Neural progenitor cell (in vitro differentiated cells): ENCODE measurements at regions not wholly inside any gene's neighbourhood (a gene's known extent, or its start where the extent isn't known, plus 50 kb on each side); places are given as distances from the start of the nearest gene placed in this dataset.

ENCODE experiments used
- DNase-seq: peaks from one replicate; pipeline ENCODE4 v3.0.0-alpha.2; 2016; ENCODE audit warnings: low spot score
- H2AFZ ChIP-seq: fragments of 200-600 bp; sonication (generic); replicated peaks from 2 replicates; pipeline ENCODE4 v1.6.1; 2016; ENCODE audit warnings: antibody characterized with exemption
- H3F3A ChIP-seq: fragments of 200-600 bp; sonication (generic); 2 replicates; pipeline ENCODE4 v1.6.1; 2016; ENCODE audit warnings: antibody characterized with exemption, low read depth
- H3K27ac ChIP-seq: fragments of 200-600 bp; sonication (generic); 2 replicates; pipeline ENCODE4 v1.5.1; 2016; ENCODE audit warnings: mild to moderate bottlenecking
- H3K27me3 ChIP-seq: fragments of 200-600 bp; sonication (generic); 2 replicates; pipeline ENCODE4 v1.6.1; 2016; ENCODE audit warnings: mild to moderate bottlenecking, moderate library complexity
- H3K36me3 ChIP-seq: fragments of 200-600 bp; sonication (generic); 2 replicates; pipeline ENCODE4 v1.5.1; 2016
- H3K4me1 ChIP-seq: fragments of 200-600 bp; sonication (generic); 2 replicates; pipeline ENCODE4 v1.6.1; 2016; ENCODE audit warnings: mixed run types
- H3K4me2 ChIP-seq: fragments of 200-600 bp; sonication (generic); 2 replicates; pipeline ENCODE4 v1.6.1; 2016
- H3K4me3 ChIP-seq: fragments of 200-600 bp; sonication (generic); 2 replicates; pipeline ENCODE4 v1.5.1; 2016
- H3K79me2 ChIP-seq: fragments of 200-600 bp; sonication (generic); 2 replicates; pipeline ENCODE4 v1.6.1; 2016; ENCODE audit warnings: low read depth
- H3K9ac ChIP-seq: fragments of 200-600 bp; sonication (generic); 2 replicates; pipeline ENCODE4 v1.6.1; 2016
- H3K9me3 ChIP-seq: fragments of 200-600 bp; sonication (generic); 2 replicates; pipeline ENCODE4 v1.5.1; 2016; ENCODE audit warnings: low read depth
- H4K20me1 ChIP-seq: fragments of 200-600 bp; sonication (generic); 2 replicates; pipeline ENCODE4 v1.6.1; 2016; ENCODE audit warnings: low read depth
- H3K27ac Mint-ChIP-seq: 3 replicates; pipeline ENCODE4 v1.8.0; 2021; ENCODE audit warnings: mixed read lengths
- H3K27me3 Mint-ChIP-seq: 2 replicates; pipeline ENCODE4 v1.8.0; 2022; ENCODE audit warnings: low read depth, mild to moderate bottlenecking, inconsistent platforms, moderate library complexity, mixed read lengths; ENCODE audit not compliant: insufficient read depth
- H3K36me3 Mint-ChIP-seq: 3 replicates; pipeline ENCODE4 v1.8.0; 2021; ENCODE audit warnings: mixed read lengths
- H3K4me1 Mint-ChIP-seq: 3 replicates; pipeline ENCODE4 v1.8.0; 2021; ENCODE audit warnings: mixed read lengths
- H3K4me3 Mint-ChIP-seq: 3 replicates; pipeline ENCODE4 v1.8.0; 2021; ENCODE audit warnings: mild to moderate bottlenecking, moderate library complexity, mixed read lengths
- H3K9me3 Mint-ChIP-seq: 3 replicates; pipeline ENCODE4 v1.8.0; 2020; ENCODE audit warnings: mixed read lengths
- EZH2 ChIP-seq: fragments of 200-600 bp; sonication (generic); IDR thresholded peaks from 2 replicates; pipeline ENCODE4 v1.6.1; 2017; ENCODE audit warnings: antibody characterized with exemption, mild to moderate bottlenecking, moderate library complexity
- EZH2phosphoT487 ChIP-seq: fragments of 200-600 bp; sonication (generic); IDR thresholded peaks from 2 replicates; pipeline ENCODE4 v1.6.1; 2017; ENCODE audit warnings: antibody characterized with exemption
- TF ChIP-seq, protein P1 (sequence below): fragments of 200-600 bp; sonication (generic); IDR thresholded peaks from 2 replicates; pipeline ENCODE4 v1.5.1; 2017; ENCODE audit warnings: antibody characterized with exemption, mild to moderate bottlenecking

DNA sequence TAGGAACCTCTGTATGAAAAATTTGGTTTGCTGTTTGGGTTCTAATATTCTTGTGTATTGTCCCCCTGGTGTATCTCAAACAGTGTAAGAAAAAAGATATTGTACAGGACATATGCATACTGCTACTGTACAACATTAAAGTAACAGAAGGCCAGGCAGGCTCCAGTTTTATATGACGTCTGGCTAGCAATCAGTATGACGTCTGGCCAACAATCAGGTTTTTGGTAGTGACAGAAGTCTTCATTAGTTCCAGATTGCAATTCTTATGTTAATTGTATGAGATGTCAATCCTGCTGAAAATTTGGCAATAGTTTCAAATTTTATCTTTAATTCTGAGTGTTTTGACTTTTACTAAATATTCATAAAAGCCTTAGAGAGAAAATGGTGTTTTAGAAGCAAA lies 67.9 kb upstream of the KCND2 start:
- H3K27ac ChIP-seq, result no peak overlapping the region
- no peaks in the 10 kb centered on the region for H4K20me1 ChIP-seq
- Mint-ChIP-seq H3K4me1 (peaks cover 3% of the 10 kb centered on the region), H3K4me3 (no peak overlapping the region), H3K27ac (no peak overlapping the region), H3K9me3 (no peaks in the 10 kb centered on the region), H3K27me3 (no peaks in the 10 kb centered on the region), H3K36me3 (no peaks in the 10 kb centered on the region)
- no peak overlapping the region for H2AFZ ChIP-seq
- TF ChIP-seq EZH2, result no peak
- no peak for TF ChIP-seq EZH2phosphoT487
- TF ChIP-seq, protein P1, sequence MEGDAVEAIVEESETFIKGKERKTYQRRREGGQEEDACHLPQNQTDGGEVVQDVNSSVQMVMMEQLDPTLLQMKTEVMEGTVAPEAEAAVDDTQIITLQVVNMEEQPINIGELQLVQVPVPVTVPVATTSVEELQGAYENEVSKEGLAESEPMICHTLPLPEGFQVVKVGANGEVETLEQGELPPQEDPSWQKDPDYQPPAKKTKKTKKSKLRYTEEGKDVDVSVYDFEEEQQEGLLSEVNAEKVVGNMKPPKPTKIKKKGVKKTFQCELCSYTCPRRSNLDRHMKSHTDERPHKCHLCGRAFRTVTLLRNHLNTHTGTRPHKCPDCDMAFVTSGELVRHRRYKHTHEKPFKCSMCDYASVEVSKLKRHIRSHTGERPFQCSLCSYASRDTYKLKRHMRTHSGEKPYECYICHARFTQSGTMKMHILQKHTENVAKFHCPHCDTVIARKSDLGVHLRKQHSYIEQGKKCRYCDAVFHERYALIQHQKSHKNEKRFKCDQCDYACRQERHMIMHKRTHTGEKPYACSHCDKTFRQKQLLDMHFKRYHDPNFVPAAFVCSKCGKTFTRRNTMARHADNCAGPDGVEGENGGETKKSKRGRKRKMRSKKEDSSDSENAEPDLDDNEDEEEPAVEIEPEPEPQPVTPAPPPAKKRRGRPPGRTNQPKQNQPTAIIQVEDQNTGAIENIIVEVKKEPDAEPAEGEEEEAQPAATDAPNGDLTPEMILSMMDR, result no peak
- H3K36me3 ChIP-seq, result no peaks in the 10 kb centered on the region
- no peaks in the 10 kb centered on the region for H3F3A ChIP-seq
- no peaks in the 10 kb centered on the region for H3K27me3 ChIP-seq
- no peak for DNase-seq
- no peak overlapping the region for H3K4me3 ChIP-seq
- H3K9me3 ChIP-seq, result no peaks in the 10 kb centered on the region
- no peaks in the 10 kb centered on the region for H3K4me1 ChIP-seq
- no peak overlapping the region for H3K4me2 ChIP-seq
- H3K9ac ChIP-seq, result no peak overlapping the region
- H3K79me2 ChIP-seq, result no peaks in the 10 kb centered on the region

DNA sequence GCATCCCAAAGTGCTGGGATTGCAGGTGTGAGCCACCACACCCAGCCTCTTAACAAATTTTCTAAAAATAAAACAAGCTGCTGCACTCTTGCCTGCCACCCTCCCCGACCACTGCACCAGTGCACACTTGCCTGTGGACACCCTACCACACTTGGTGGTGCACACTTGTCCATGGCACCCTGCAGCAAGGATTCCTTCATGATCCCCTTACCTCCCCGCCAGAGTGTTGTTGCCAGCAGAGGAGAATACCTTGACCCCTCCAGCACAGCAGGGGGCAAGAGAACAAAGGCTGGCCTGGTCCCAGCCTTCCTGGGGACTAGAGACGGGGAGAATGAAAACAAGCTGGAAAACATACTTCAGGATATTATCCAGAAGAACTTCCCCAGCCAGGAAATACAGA lies 65.9 kb upstream of the KCND2 start:
- H3K9me3 Mint-ChIP-seq, result peaks cover 14% of the 10 kb centered on the region
- no peak overlapping the region for H3K4me3 ChIP-seq
- H4K20me1 ChIP-seq, result no peaks in the 10 kb centered on the region
- H3K79me2 ChIP-seq, result no peaks in the 10 kb centered on the region
- no peaks in the 10 kb centered on the region for H3K27me3 Mint-ChIP-seq
- no peak overlapping the region for H2AFZ ChIP-seq
- H3K4me1 Mint-ChIP-seq, result peaks cover 3% of the 10 kb centered on the region
- H3K9me3 ChIP-seq, result no peaks in the 10 kb centered on the region
- H3F3A ChIP-seq, result no peaks in the 10 kb centered on the region
- TF ChIP-seq EZH2, result no peak
- TF ChIP-seq, protein P1, result no peak
- TF ChIP-seq EZH2phosphoT487, result no peak
- H3K4me1 ChIP-seq, result no peaks in the 10 kb centered on the region
- no peak overlapping the region for H3K9ac ChIP-seq
- H3K27ac Mint-ChIP-seq, result no peak overlapping the region
- no peak overlapping the region for H3K4me2 ChIP-seq
- H3K36me3 Mint-ChIP-seq, result no peaks in the 10 kb centered on the region
- peak; percentile 12 for DNase-seq
- no peak overlapping the region for H3K27ac ChIP-seq
- H3K27me3 ChIP-seq, result no peaks in the 10 kb centered on the region
- H3K4me3 Mint-ChIP-seq, result no peak overlapping the region
- no peaks in the 10 kb centered on the region for H3K36me3 ChIP-seq

DNA sequence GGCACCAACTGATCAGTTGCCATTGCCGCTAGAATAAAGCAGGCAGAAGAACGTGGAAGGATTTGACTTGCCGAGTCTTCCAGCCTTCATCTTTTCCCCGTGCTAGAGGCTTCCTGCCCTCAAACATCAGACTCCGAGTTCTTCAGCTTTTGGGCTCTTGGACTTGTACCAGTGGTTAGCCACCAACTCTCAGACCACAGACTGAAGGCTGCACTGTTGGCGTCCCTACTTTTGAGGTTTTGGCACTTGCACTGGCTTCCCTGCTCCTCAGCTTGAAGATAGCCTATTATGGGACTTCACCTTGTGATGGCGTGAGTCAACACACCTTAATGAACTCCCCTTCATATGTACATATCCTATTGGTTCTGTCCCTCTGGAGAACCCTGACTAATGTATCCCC lies 57.3 kb upstream of the KCND2 start:
- Histone ChIP-seq H3K36me3 (no peaks in the 10 kb centered on the region), H3K27ac (no peak overlapping the region), H2AFZ (peak overlapping the region; percentile 54), H3K79me2 (no peaks in the 10 kb centered on the region), H3K4me2 (no peak overlapping the region), H3K27me3 (no peaks in the 10 kb centered on the region), H3K9ac (no peak overlapping the region), H3K4me3 (no peak overlapping the region), H3F3A (no peaks in the 10 kb centered on the region), H3K4me1 (no peaks in the 10 kb centered on the region), H3K9me3 (no peaks in the 10 kb centered on the region), H4K20me1 (no peaks in the 10 kb centered on the region)
- no peak for DNase-seq
- Mint-ChIP-seq H3K27ac (no peak overlapping the region), H3K36me3 (no peaks in the 10 kb centered on the region), H3K27me3 (no peaks in the 10 kb centered on the region), H3K4me1 (no peaks in the 10 kb centered on the region), H3K9me3 (peaks cover 9% of the 10 kb centered on the region), H3K4me3 (no peak overlapping the region)
- TF ChIP-seq EZH2 (no peak), EZH2phosphoT487 (no peak)
- TF ChIP-seq, protein P1, result no peak

GRCh38 chr7:120216947-120217346 lies 56.0 kb upstream of the KCND2 start:
- no peaks in the 10 kb centered on the region for H3K9me3 ChIP-seq
- Mint-ChIP-seq H3K36me3 (no peaks in the 10 kb centered on the region), H3K27ac (no peak overlapping the region), H3K9me3 (no peaks in the 10 kb centered on the region), H3K4me1 (no peaks in the 10 kb centered on the region), H3K4me3 (no peak overlapping the region), H3K27me3 (no peaks in the 10 kb centered on the region)
- H3K36me3 ChIP-seq, result no peaks in the 10 kb centered on the region
- H3K4me3 ChIP-seq, result no peak overlapping the region
- DNase-seq, result no peak
- no peak overlapping the region for H2AFZ ChIP-seq
- no peaks in the 10 kb centered on the region for H3K79me2 ChIP-seq
- H3K27ac ChIP-seq, result no peak overlapping the region
- no peaks in the 10 kb centered on the region for H3F3A ChIP-seq
- TF ChIP-seq EZH2 (no peak), EZH2phosphoT487 (no peak)
- TF ChIP-seq, protein P1, result no peak
- H3K4me1 ChIP-seq, result no peaks in the 10 kb centered on the region
- H3K4me2 ChIP-seq, result no peak overlapping the region
- no peaks in the 10 kb centered on the region for H4K20me1 ChIP-seq
- no peak overlapping the region for H3K9ac ChIP-seq
- no peaks in the 10 kb centered on the region for H3K27me3 ChIP-seq
